ENCODE measurements at regions not wholly inside any gene's neighbourhood (a gene's known extent, or its start where the extent isn't known, plus 50 kb on each side); places are given as distances from the start of the nearest gene placed in this dataset.

DNA sequence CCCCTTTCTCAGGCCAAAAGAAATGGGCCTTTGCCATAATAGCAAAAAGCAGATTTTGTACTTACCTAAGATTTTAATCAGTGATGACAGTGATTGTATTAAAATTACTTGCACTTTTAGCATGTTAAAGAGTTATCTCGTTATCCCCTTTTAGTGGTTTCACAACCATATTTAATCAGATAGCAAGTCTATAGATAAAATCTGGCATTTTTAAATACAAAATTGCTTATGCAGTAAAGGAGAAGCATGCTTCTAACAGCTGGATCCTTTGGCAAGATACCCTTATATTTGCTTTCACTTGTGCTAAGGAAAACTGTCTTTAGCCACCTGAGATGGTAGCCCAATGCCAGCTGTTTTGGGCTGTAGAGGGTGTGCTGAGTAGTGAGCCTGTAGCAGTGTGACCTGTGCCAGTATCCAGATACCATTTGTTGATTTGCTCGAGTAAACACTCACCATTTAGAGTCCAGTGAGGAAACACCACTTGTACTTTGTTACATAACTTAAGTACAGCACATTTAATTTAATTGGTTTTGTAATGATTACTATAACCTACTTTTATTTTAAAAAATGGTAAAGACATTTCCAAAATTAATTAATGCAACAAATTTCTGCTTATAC is 314.4 kb upstream of the ZP4 start:
- no peak for DNase-seq (ENCODE audit: low read depth, low spot score)

DNA sequence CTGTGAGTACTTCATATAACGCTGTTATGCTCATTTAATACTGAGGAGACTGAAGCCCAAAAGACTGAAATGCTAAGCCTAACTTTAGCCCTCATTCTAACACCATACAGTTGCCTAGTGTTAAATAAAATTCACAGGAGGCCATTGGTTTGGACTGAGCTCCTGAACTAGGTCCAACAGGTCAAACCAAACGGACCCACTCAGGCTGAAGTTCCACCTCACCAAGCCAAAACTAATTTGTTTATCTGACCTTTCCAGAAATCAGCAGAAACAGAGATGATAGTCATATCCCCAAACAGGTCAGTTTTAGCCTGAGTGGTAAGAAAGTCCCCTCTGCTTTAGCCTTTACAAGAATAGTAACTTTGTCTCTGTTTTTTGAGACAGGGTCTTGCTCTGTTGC is 311.3 kb upstream of the ZP4 start:
- DNase-seq (ENCODE audit: low read depth, low spot score) = no peak

DNA sequence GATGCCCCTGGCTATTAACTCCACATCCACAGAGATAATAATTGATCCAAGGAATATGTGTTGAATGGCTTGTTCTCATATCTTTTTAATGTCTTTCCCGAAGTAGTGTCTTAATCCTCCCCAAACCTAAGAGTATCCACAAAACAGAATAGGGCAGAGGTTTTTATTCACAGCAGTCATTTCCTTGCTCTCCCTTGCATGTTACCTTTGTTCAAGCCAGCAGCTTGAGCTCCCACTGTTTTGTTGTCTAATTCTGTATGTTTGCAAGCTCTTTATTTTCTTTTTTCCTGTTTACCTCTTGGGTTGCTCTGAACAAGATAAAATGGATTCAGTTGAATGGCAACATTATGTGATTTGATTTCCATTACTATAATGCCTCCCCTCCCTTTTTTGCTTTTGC is 308.6 kb upstream of the ZP4 start:
- no peak for DNase-seq (ENCODE audit: low read depth, low spot score)

DNA sequence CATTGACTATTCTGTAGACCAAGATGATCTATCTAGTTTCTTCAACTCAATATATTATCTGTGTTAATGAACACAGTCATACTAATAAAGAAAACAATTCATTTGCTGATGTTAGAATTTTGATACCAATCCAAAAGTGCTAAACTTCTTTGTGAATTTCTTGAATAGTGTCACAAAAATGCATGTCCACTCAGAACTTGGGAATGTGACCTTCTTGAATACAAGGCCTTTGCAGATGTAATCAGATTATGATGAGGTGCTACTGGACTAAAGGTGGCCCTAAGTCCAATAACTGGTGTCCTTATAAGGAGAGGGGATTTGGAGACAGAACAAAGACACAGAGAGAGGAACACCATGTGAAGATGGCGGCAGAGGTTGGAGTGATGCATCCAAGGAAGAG is 305.8 kb upstream of the ZP4 start:
- no peak for DNase-seq (ENCODE audit: low read depth, low spot score)

DNA sequence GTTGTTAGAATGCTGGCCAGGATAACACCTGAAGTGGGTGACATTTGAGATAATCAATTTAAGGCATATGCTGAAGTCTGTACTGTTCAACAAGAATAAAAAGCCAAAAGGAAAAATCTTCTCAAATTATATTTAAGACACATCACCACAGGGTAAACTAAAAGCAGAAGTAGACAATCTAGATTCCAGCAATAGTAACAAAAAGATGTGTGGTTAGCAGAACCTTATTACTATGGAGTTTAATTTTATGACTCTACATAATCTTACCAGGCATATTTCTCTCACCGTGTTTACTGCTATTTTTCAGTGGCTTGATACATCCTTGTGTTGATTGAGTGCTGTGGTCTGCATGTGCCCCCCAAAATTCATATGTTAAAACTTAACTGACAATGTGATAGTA is 300.4 kb upstream of the ZP4 start:
- no peak for DNase-seq (ENCODE audit: low read depth, low spot score)

DNA sequence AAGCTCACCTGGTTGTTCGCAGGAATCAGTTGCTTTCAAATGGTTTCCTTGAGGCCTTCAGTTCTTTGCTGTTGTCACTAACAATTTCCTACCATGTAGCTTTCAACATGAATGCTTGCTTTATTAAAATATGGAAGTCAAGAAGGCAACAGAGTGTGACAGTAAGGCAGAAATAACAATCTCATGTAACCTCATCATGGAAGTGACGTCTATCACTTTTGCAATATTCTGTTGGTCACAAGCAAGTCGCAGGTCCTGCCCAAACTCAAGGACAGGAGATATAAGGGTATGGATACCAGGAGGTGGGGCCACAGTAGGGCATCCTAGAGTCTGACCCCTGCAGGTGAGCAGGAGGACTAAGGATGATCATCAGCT is 296.8 kb upstream of the ZP4 start:
- DNase-seq (ENCODE audit: low read depth, low spot score) = no peak

DNA sequence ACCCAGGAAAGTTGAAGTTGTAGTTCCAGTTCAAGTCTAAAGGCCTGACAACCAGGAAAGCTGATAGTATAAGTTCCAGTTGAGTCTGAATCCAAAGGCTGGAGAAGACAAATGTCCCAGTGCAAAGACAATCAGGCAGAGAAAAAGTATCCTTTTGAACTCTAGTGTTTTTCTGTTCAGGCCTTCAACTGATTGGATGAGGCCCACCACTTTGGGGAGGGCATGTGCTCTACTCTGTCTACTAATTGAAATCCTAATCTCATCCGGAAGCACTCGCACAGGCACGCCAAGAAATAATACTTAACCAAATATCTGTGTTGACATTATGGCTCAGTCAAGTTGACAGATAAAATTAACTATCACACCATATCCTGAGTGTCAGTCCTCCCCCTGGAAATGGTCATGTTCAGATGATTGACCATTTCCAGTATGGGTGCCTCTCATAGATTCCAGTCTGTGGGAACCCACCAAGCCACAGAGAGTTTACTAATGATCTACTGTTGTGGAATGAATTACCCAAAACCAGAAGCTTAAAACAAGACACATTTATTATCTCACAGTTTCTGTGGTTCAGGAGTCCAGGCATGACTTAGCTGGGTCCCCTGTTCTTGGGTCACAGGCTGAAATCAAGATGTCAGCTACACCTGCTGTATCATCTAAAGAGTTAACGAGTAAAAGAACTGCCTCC is 296.3 kb upstream of the ZP4 start:
- no peak for DNase-seq (ENCODE audit: low read depth, low spot score)

DNA sequence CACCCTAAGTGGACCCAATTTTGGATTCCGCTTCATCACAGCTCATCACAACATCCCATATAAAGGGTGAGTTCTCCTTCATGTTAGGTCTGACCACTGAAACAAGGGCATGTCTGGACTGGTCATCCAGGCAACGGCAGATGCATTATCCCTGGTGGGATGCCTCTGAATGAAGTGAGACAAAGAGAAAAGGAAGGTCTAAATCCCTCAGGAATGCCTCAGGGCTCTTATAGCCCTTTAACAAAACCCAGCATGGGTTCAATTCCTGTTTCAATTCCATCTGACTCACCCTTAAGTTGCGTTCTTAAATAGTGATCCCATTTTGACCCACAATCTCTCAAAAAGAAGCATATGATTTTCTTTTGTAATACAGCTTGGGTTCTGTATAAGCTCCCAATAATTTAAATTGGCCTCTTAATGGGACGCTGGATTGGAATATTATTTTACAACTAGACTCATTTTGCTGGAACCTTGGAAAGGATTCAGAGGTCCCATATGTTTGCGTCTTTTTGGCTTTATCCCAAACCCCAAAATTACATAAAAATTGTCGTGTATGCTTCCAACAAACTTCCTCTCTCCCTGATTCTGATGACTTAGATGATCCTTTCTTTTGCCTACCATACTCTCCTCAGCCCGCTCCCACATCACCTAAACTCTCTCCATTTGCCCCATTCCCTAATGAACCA is 287.4 kb upstream of the ZP4 start:
- no peak for DNase-seq (ENCODE audit: low read depth, low spot score)

DNA sequence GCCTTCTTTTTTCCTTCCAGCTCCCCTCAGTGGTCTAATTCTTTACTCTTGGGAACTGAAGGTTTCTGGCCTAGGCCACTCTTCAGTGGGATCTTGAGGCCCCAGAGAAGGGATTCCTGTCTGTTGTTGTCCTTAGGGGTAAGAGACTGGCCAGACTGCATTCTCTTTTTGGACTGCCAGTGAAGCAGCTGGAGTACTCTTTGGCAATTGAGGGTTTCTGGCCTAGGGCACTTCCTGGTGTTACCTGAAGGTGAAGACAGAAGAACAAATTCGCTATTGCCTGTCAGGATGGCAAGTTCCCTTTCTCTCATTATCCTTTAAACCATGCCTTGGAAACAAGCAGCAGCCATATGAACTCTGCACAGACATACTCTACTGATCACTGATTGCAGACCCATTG is 286.6 kb upstream of the ZP4 start:
- DNase-seq (ENCODE audit: low read depth, low spot score) = no peak

DNA sequence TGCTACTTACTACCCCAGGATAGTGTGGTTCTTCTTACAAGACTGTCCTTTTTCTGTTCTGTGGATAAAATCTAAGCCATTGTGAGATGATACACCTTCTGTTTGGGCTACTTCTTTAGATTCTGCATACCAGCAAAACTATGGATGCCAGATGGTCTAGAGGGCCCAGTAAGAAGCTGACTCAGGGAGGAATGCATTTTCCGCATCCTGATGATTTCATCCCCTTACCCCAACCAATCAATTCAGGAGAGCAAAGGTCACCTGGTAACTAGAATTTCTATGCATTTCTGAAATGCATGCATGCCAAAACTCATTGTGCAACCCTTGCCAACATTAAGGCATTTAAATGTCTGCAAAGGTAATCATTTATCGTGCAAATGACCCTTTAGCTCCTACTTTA is 285.7 kb upstream of the ZP4 start:
- no peak for DNase-seq (ENCODE audit: low read depth, low spot score)

DNA sequence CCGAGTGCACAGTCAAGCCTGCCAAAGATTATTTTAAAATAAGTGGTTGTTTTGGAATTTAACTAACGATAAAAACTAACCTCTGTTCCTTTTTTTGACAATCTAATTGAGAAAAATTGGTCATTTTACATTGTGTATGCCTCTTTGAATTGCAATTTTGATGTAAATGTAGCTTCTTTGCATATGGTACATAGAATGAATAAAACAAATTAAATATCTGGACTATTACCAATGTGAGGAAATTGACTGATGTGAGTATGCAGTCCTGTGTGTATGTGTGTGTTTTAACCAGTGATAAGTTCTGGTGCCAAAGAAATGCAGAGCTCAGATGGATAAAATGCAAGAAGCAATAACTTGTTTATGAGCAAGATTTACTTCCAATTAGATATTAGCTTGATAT is 281.3 kb upstream of the ZP4 start:
- no peak for DNase-seq (ENCODE audit: low read depth, low spot score)

DNA sequence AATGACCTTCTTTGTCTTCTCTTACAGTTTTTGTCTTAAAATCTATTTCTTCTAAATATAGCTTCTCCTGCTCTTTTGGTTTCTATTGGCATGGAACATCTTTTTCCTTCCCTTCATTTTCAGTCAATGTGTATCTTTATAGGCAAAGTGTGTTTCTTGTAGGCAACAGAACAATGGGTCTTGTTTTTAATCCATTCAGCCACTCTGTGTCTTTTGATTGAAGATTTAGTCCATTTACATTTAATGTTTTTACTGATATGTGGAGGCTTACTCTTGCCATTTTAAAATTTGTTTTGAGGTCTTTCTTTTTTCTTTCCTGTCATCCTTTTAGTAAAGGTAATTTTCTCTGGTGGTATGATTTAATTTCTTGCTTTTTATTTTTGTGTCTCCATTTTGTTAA is 271.2 kb upstream of the ZP4 start:
- DNase-seq (ENCODE audit: low read depth, low spot score) = no peak

DNA sequence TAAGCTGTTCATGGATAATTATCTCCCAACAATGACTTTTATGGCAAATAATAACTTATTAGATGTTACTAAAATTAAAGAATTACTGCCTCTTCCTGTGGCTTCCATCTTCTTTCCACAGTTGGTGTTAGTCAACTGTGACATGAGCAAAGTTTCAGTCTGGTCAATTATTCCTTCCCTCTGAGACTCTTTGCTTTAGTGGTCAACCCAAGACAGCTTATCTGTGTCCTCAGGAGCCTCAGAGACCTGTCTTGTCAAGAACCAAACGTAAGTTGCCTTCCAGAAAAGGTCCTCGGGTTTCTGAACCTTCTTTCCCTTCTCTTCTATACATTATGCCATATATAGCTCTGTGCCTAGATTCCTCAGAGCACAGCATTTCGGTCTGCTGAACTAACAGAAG is 263.2 kb upstream of the ZP4 start:
- DNase-seq (ENCODE audit: low read depth, low spot score) = no peak

DNA sequence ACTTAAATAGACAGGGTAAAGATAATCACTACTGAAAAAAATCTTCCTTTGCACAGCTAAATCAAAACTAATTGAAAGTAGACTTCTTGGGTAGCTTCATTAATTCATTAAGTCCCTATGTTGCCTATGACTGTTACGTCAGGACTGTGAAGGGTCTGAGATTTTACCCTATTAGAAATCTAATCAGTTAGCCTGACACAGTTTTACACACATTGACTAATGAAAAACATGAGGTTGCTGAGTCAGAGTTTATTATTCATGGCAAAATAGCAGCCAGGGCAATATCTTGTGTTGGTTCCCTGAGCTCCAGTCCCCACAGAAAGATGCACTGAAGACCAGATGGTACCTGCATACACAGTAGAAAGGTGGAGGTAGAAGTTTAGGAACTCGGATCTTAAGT is 262.5 kb upstream of the ZP4 start:
- no peak for DNase-seq (ENCODE audit: low read depth, low spot score)

DNA sequence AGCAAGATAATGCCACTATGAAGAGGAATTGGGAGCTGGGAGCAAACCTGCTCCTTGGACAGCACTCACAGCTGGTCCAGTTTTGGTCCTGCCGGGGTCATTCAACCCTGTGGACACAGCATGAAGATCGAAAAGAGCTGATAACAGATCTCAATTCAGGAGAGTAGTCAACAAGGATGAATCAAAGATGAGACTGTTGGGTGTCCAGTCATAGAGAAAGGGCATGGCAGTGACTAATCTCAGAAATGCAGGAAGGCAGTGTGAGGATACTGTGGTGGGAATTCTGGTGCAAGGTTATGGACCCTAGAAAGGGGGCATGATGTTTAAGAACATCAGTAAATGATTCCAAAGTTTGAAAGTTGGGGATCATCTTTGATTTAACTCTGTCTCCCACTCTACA is 261.4 kb upstream of the ZP4 start:
- DNase-seq (ENCODE audit: low read depth, low spot score) = no peak

DNA sequence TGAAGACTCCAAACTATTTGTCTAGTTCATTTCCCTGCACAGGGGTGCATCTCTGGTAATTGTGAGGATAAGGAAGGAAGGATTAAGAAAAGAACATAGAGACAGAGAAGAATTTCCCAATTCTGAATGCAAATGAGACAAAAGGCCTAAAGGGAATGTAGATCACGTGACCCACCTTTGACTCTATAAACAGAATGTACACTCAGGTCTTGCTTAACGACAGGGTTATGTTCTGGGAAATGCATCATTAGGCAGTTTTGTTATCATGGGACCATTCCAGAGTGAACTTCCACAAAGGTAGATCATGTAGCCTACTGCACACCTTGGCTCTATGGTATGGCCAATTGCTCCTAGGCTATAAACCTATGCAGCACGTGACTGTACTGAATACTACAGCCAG is 252.3 kb upstream of the ZP4 start:
- DNase-seq (ENCODE audit: low read depth, low spot score) = no peak

DNA sequence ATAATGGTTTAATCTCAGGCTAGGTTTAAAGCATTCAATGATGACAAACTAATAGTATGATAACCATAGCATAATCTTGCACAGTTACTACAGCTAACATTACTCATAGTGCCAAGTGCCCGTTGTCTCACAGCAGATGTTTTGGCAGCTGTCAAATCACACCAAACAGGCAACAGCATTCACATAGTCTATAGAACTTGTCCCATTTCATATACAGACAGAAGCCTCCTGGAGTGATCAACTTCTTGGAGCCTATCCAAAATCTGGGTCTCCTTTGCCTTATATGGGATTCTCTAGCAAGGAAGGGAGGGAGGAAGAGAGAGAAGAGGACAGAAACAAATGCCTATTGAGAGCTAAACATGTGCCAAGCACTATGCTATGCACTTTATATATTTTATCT is 250.6 kb upstream of the ZP4 start:
- DNase-seq (ENCODE audit: low read depth, low spot score) = no peak

DNA sequence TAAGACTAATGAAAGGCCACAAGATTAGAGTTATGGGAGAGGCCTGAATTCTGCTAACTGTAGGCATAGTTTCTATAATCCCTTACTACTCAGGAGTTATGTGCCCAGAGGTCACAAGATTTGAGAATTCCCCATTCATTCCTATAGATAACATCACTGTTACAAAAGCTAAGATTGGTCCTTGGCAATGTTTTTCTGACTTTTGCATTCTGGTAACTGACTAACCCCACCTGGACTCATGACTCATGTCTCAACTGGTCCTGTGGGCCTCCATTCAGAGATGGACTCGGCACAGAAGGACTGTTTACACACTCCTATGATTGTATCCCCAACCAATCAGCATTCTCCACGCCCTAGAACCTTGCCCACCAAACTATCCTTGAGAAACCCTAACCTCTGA is 249.0 kb upstream of the ZP4 start:
- no peak for DNase-seq (ENCODE audit: low read depth, low spot score)

DNA sequence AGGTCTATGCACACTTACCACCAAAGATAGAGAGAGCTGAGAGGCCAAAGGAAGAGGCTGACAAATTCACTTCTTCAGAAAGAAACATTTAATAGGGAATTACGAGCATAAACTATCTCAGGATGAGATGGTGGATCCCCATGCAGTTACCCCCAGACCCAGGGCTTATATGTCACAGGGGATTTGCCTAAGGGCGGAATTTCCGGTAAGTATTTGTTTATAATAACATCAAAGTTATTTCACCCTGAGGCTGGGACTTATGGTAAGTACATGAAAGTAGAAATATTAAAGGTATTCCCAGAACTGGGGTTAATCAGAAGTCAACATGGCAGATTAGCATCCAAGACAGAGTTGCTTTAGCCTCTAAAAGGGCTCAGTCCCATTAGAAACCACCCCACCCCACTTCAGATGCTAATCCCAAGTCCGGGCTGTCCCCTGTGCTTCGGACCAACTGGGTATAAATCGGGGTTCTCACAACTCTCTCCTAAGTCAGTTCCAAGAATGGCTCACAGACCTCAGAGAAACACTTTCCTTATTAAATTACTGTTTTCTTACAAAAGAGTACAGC is 247.4 kb upstream of the ZP4 start:
- DNase-seq (ENCODE audit: low read depth, low spot score) = no peak

DNA sequence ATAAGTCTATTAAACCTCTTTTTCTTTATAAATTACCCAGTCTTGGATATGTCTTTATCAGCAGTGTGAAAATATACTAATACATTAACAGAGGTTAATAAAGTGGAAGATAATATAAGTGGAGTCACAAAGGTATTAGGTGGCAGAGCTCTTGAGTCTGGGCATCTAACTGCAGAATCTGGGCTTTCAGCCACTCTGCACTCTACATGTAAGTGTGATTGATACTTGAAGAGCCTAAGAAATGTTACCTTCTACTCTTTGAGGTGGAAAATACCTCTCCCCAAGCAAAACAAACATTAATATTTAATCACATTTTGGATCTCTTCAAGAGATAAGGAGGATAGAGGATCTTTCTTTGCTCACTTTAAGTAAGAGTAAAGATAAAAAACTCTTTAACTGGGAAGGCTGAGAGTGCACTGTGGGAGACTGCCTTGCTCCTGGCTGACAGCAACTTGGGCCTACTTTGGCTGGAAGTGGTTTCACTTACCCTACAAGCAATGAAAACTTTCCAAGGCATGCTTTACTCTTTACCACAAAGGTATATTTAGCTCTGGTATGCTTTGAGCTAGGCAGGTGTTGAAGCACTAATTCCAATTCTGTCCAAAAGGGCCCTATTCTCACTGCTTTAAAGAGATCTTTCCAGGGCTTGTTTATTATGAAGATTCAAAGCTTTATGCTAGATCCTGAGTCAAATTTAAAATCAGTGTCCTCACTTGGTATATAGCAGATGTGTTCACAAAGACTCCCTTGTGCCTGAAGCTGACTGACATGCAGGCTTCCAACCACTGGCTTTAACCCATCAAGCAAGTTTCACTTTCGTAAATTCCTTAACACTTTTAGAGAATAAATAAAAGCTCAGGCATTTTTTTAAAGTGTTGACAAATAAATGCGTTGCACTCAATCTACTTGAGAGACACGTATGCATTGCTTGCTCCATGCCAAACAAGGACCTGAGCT is 245.3 kb upstream of the ZP4 start:
- no peak for DNase-seq (ENCODE audit: low read depth, low spot score)

DNA sequence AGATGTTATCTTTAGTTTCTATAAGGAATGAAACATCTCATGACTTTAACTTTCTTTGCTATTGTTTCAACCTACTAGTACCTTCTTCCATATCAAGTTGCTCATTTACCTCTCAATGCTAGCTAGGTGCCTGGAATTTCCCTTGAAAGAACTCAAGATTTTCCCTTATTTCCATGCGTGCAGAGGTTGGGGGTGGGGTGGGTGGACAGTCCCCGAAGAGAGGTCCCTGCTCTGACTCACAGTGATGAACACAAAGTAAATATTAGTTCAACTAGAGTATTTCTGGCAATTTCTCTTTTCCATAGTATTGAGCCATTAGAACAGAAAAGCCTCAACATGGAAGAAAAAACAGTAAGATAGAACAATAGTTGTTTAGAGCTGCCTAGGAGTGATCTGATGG is 239.0 kb upstream of the ZP4 start:
- no peak for DNase-seq (ENCODE audit: low read depth, low spot score)

DNA sequence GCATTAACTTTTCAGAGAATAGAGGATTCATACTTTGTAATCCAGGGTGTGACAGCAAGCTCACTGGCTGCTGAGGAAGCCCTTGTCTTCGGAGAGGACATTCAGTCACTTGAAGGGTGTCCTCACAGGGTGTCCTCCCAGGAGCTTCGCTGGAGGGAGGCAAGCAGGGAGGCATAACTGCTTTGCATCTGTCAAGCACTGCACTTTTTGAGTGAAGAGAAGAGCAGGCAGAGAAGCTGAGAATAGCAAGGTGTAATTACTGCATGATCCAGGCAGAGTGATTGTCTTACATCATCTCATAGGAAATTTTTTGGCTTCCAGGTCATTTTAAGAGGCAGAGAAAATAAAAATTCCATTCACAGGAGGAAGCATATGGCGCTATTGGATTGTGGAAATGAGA is 232.5 kb upstream of the ZP4 start:
- no peak for DNase-seq (ENCODE audit: low read depth, low spot score)

All from brain pericyte (primary cell).